ENCODE measurements at regions not wholly inside any gene's neighbourhood (a gene's known extent, or its start where the extent isn't known, plus 50 kb on each side); places are given as distances from the start of the nearest gene placed in this dataset.

DNA sequence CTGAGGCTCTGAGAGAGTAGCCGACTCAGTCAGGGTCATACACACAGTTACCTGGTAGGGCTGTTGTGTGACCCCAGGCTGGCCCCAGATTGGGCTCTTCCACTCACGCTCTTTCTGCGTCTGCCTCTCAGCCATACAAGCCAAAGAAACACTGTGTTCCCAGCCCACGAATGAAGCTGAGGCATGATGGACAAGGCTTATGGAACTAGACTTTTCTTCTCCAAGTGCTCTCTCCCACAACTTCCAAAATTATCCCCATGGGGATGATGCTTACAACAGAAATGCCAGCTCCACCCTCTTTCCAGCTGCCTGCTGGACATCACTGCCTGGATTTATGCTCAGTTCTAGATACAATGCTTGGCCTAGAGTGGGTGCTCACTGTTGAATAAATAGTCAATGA, 102.8 kb upstream of the JUN start:
- WGBS, 2 experiments (ENCODE audit: extremely low coverage in 1 of 2, insufficient coverage in 1 of 2, insufficient read length in 1 of 2, insufficient replicate concordance in 2 of 2, low coverage in 1 of 2, low lambda C conversion rate in 2 of 2, missing lambda C conversion rate in 1 of 2) = 80% methylated on average over 4 of the region's 4 CpGs; no CpG with 5 or more reads in 1 of the 2 experiments
- Histone ChIP-seq H3K56ac (replicated peaks; ENCODE audit: insufficient read length, low read depth, low read length) (no peak overlapping the region), H3K27ac (ENCODE audit: low read depth, low read length) (no peak overlapping the region), H3K23ac (ENCODE audit: insufficient read length) (no peak overlapping the region), H2BK12ac (ENCODE audit: low read depth, low read length) (no peak overlapping the region), H3K79me1 (ENCODE audit: low read depth, low read length) (no peaks in the 10 kb centered on the region), H3K23me2 (ENCODE audit: low read depth, low read length) (no peaks in the 10 kb centered on the region), H3K79me2 (ENCODE audit: control insufficient read depth in 1 of 2, insufficient read depth in 2 of 2, low read length in 2 of 2) (no peaks in the 10 kb centered on the region), H3K4ac (replicated peaks; ENCODE audit: insufficient read length, low read depth, low read length) (no peak overlapping the region), H2AFZ (ENCODE audit: low read length) (no peak overlapping the region), H4K20me1 (replicated peaks in 1 of 2; ENCODE audit: control insufficient read depth in 1 of 2, insufficient read depth in 2 of 2, low read length in 2 of 2) (no peaks in the 10 kb centered on the region), H3K4me1 (replicated peaks in 1 of 4; ENCODE audit: control insufficient read depth in 3 of 4, insufficient read depth in 4 of 4, low read length in 3 of 4) (no peaks in the 10 kb centered on the region), H2BK15ac (ENCODE audit: low read length) (no peak overlapping the region), H3K9me3 (ENCODE audit: insufficient read depth in 2 of 2, low read depth in 1 of 2, low read length in 1 of 2) (no peaks in the 10 kb centered on the region), H2BK5ac (ENCODE audit: low read depth, low read length) (no peak overlapping the region), H4K8ac (ENCODE audit: extremely low read depth, insufficient read depth, low read length) (no peak overlapping the region), H3K36me3 (ENCODE audit: control insufficient read depth in 2 of 4, insufficient read depth in 4 of 4, low read length in 3 of 4) (no peaks in the 10 kb centered on the region), H4K5ac (ENCODE audit: insufficient read length, low read depth, low read length) (no peak overlapping the region), H4K91ac (replicated peaks; ENCODE audit: insufficient read length, low read length) (no peak overlapping the region), H3K9ac (replicated peaks in 1 of 4; ENCODE audit: extremely low read depth in 1 of 4, low read depth in 3 of 4, low read length in 3 of 4) (no peak overlapping the region), H3K14ac (ENCODE audit: insufficient read length) (no peak overlapping the region), H3K27me3 (replicated peaks in 1 of 4; ENCODE audit: control insufficient read depth in 3 of 4, extremely low read depth in 1 of 4, insufficient read depth in 3 of 4, low read length in 3 of 4) (no peaks in the 10 kb centered on the region), H3K4me2 (ENCODE audit: insufficient read depth in 1 of 2, low read depth in 2 of 2, low read length in 2 of 2) (no peak overlapping the region), H2AK5ac (ENCODE audit: low read depth, low read length) (no peak overlapping the region), H3K18ac (ENCODE audit: extremely low read depth, low read length) (no peak overlapping the region), H2BK120ac (replicated peaks; ENCODE audit: low read depth, low read length) (no peak overlapping the region), H3K4me3 (ENCODE audit: extremely low read depth in 1 of 4, insufficient read depth in 2 of 4, low read depth in 3 of 4, low read length in 4 of 4) (no peak overlapping the region), H2BK20ac (ENCODE audit: low read length) (no peak overlapping the region)
- FAIRE-seq (no peak), DNase-seq (ENCODE audit: low read depth in 1 of 2, low spot score in 2 of 2) (no peak)
- ChIA-PET CTCF (ENCODE audit: partially characterized antibody) (no interaction called here), POLR2A (ENCODE audit: partially characterized antibody) (no interaction called here)
- TF ChIP-seq, protein P1, sequence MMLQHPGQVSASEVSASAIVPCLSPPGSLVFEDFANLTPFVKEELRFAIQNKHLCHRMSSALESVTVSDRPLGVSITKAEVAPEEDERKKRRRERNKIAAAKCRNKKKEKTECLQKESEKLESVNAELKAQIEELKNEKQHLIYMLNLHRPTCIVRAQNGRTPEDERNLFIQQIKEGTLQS (IDR thresholded peaks at IDR 0.05; ENCODE audit: insufficient read depth, low read depth, low read length) = no peak
- TF ChIP-seq BCL11A (IDR thresholded peaks at IDR 0.05; ENCODE audit: low read depth in 2 of 2, low read length in 2 of 2) (no peak), EZH2 (IDR thresholded peaks at IDR 0.05; ENCODE audit: low read depth, low read length, severe bottlenecking) (no peak), RXRA (IDR thresholded peaks at IDR 0.05; ENCODE audit: insufficient read depth, low read depth, low read length) (no peak), TAF7 (optimal IDR thresholded peaks at IDR 0.05; ENCODE audit: borderline replicate concordance, low read depth, low read length) (no peak), TEAD4 (IDR thresholded peaks at IDR 0.05; ENCODE audit: low read depth, low read length) (no peak), TCF12 (IDR thresholded peaks at IDR 0.05; ENCODE audit: low read depth, low read length) (no peak), SAP30 (IDR thresholded peaks at IDR 0.05; ENCODE audit: insufficient read depth, insufficient replicate concordance, low read length) (no peak), KDM1A (IDR thresholded peaks at IDR 0.05; ENCODE audit: borderline replicate concordance, low read length) (no peak), POLR2A (IDR thresholded peaks at IDR 0.05; ENCODE audit: control extremely low read depth in 1 of 2, low read depth in 2 of 2, low read length in 2 of 2) (no peak), RBBP5 (IDR thresholded peaks at IDR 0.05; ENCODE audit: borderline replicate concordance, low read depth, low read length) (no peak), SP1 (IDR thresholded peaks at IDR 0.05; ENCODE audit: low read depth, low read length) (no peak), TAF1 (IDR thresholded peaks at IDR 0.05; ENCODE audit: low read depth, low read length) (no peak), TBP (IDR thresholded peaks at IDR 0.05; ENCODE audit: low read depth, low read length) (no peak)

Data from H1 (cell line).